ENCODE measurements at regions not wholly inside any gene's neighbourhood (a gene's known extent, or its start where the extent isn't known, plus 50 kb on each side); places are given as distances from the start of the nearest gene placed in this dataset.
"Not testable (repeated sequence)": the region's sequence is repeated elsewhere in the genome, so short reads cannot be mapped to it uniquely, and the experiment has no call there.

DNA sequence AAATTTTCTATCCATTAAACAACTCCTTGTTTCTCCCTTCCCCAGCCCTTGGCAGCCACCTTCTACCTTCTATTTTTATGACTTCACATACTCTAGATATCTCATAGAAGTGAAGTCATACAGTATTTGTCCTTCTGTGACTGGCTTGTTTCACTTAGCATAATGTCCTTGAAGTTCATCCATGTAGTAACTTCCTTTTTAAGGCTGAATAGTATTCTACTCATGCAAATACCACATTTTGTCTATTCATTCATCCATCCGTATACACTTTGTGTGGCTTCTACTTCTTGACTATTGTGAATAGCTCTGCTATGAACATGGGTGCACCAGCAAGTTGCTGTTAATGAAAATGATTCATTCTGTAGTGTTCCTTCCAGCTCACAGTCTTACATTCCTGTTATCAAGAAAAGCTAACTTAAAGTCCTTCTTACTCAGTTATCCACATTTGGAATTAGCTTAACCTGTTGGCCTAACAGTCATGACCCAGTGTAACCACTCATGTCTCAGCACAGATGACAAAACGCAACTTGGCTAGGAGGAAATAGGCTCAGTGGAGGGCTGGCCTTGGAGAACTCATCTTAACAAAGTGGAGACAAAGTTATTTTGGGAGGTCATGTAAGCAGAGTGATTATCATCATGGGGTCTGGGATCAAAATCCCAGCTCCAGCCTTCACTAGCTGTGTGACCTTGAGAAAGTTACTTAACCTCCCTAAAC lies 129.7 kb upstream of the MAP3K1 start:
- DNase-seq = no peak

DNA sequence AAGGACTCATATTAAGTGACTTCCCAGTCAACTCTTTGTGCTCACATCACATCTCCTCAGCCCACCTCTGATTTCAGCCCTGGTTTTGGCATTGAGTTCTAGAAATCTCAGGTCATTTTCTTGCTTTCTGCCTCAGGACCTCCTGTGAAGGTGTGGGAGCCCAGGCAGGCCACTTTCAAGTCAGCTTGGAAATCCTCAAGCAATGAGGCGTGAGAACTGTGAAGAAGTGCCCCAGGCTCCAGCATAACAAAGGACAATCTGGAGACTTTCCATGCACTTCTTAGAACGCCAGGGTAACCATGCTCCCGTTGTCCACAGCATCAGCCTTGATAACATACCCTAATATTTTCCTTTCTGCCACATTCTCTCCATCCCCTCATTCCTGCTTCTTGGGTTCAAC lies 131.2 kb upstream of the MAP3K1 start:
- no peak for DNase-seq

DNA sequence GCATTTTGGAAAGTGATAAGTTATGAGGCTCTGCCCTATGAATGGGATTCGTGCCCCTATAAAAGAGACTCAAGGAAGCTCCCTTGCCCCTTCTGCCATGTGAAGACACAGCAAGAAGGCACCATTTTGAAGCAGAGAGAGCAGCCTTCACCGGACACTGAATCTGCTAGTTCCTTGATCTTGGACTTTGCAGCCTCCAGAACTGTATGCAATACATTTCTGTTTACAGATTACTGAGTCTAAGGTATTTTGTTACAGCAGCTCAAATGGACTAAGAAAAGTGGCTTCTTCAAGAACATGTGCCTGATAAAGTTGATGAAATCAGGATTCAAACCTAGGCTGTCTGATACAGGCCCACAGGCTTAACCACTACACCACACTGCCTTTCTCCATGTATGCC lies 131.6 kb upstream of the MAP3K1 start:
- no peak for DNase-seq

DNA sequence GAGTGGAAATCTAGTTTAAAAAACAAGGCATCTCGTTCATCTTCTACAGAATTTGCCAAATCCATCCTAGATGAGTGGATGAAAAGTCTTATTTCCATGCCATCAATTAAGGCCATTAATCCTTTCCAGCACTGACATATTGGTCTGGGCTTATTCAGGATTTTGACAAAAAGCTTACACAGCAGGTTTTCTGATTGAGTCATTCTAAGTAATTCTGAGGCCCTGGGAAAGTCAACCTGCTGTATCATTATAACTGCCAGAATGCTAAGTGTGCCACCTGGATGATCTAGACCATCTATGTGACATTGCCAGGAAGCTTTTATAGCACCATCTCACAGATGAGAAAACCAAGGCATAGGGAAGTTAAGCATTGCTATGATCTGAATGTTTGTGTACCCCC lies 132.1 kb upstream of the MAP3K1 start:
- no peak for DNase-seq

DNA sequence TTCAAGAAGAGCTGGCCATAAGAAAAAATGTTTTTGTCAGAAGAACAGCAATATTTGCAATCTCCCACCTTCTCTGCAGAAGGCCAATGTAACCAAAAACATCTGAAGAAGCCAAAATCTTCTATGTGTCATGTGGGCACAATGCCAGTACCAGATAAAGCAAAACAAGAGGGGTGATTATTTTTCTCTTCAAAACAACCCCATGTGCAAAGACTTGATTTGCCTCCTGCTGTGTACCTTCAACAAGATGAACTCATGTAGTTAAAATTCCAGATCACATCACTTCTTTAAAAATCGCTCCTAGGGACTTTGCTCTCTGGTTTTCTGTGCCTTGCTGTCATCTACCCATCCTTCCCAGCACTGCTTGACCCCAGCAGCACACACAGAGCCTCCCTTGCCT lies 134.0 kb upstream of the MAP3K1 start:
- no peak for DNase-seq

DNA sequence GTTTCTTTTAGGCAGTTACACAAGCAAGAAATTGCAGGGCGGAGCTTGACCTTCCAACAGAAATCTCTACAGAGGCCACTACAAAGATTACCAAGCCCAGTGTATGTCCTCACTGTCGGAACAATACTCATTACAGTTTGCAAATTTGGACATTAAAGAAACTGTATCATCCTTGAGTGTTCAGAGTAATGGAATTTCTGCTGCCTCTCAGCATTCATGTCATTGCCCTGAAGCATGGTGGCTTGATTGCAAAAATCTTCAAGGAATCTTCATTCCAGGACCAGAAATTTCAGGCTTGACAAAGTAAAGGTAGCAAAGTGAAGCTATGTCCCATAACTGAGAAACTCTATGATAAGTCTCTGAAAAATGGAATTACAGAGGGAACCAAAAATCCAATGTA lies 134.6 kb upstream of the MAP3K1 start:
- DNase-seq = no peak

DNA sequence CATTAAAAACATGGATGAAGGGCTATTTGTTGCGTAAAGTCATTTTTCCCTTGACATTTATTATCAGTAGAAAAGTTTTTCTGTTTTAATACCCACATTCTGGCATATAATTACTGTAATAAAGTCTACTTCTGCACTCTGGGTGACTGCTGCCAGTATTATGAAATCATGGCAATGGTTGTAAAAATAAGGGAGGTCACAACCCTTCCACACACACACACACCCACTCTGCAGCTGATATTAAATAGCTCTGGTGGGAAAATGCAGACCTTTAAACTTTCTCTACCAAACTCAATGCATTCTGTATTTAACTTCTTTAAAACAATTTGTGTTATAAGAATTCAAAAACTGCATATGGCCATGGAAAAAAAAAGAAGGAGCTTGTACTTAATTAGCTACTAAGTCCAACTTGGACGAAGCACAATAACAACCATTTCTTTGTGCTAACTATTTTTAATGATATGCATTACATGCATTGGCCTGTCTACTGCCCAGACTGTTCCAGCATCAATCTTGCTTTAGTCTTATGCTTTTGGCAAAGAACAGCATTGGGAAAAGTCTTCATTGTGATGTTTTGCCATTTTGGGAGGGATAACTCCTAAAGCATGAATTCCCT lies 137.6 kb upstream of the MAP3K1 start:
- no peak for DNase-seq

DNA sequence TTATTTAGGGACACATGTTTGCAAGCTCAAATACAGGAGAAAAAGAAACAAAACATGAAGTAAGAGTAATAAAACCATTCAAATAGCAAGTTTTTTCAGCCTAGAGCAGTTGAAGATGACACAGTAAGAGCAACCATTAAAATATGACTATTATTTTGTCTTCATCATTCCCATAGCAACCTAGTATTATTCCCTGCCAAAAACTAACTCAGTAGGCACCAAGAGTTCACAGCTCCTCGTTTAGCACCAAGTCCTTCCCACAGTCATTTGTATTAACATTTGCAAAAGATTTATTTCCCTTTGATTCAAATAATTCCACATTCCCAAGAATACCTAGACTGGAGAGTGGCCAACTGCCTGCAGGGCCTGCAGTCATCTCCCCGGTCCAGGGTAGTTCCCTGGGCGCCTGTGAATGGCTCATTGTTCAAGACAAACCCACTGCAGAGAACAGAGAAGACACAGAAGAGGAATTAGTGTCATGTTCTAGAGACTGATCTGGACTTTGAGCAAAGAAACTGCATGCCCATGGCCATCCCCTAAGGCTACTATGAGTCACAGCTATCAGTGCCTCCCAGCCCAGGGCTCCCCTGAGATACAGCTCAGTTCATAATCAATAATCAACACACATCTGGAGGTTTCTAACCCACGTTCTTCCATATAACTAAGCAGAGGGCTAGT lies 139.1 kb upstream of the MAP3K1 start:
- DNase-seq = no peak

DNA sequence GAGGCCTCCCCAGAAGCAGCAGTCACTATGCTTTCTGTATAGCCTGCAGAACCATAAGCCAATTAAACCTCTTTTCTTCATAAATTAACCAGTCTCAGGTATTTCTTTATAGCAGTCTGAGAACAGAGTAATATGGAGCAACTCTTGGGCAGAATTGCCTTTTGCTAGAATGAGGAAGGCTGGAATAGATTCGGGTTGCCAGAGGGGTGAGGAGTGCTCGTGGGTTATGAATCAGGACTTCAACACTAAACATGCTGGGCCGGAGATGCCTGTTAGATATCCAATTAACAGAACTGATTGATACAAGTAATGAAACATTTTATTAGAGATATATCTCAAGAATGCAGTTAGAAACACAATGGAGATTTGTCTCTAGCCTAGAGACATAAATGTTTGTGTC lies 140.9 kb upstream of the MAP3K1 start:
- DNase-seq = no peak

DNA sequence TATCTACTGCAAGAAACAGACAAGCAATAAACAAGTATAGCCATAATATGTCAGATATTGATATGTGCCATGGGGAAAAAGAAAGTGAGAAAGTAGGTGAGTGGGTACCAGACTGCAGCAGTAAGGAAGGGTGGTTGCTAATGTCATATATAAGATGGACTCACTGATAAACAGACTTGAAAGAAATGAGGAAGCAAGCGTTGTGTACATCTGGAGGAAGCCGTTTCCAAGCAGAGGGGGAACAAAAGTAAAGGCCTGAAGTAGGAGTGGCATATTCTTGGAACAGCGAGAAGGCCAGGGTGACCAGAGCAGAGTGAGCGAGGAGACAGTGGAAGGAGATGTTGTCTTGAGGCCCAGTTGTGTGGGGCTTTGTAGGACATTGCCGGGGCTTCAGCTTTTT lies 142.2 kb upstream of the MAP3K1 start:
- DNase-seq = no peak

DNA sequence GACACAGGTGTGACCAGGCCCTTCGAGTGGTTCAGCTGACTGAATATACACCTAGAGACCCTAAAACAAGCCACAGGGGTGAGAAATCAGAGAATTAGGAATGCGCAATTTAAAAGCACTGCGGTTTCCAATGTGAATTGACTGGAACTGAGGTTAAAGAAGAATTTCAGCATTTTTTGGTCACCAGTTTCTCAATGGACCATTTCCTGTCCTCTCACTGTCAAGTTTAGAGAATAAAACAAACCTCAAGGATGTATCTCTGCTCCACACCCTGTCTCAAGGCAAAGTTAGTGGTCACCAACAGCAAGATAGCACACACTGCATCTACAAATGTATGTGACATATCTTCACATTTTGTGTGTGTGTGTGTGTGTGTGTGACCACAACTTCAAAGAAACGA lies 143.8 kb upstream of the MAP3K1 start:
- no peak for DNase-seq

DNA sequence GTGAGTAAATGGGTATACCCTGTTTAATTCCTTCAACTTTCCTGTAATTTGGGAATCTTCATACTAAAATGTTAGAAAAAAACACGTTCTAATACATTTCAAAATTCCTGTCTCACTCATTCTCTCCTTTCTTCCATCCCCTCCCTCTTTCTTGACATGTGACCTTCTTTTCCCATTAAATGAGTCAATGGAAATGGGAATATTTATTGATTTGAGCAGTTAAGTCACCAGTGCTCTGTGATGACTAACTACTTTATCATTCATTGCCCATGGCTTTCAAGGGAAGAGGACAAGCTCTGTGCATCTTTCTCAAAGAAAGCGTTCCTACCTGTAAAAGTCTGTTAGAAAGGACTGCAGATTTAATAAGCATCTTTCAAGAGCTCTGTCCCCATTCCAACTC lies 144.4 kb upstream of the MAP3K1 start:
- DNase-seq = no peak

DNA sequence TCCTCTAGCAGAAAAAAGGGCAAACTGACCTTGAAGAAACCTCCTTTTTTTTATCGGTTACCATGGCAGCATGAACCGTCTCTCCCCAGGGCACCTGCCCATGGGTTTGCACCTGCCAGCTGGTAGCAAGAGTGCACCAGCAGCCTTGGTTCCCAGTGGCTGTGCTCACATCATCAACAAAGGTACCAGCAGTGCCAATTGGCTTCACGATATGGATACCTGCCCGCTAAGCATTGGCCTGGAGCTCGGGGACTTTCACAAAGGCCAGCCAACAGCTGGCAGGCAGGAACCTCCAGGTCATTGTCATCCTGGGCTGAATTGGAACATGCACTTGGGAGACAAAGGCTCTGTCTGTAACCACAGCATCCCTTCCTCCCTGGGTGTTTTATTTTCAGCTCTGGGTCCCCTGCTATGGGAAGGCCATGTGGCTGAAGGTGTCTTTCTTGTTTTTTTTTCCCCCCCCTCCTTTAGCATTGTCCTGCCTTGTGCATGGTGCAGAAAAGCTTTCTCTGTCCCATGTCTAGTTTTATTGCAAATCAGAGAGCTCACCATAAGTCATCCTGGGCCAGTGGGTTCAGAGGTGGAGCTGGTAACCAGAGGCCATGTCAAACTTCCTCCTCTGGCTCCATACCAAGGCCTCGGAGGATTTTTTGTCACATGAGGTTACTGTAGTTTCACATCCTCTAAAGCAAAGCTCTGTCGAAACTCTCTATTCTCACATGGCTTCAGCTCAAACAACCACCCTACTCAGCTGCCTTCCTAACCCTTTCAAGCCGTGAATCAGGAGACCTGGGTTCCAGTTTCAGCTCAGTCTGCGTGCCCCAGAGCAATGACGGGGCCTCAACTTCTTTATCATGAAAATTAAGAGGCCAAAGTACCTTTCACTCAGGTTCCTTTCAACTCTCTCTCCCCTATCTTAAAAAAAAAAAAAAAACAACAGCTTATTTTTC lies 145.5 kb upstream of the MAP3K1 start:
- DNase-seq = peak; percentile 69

DNA sequence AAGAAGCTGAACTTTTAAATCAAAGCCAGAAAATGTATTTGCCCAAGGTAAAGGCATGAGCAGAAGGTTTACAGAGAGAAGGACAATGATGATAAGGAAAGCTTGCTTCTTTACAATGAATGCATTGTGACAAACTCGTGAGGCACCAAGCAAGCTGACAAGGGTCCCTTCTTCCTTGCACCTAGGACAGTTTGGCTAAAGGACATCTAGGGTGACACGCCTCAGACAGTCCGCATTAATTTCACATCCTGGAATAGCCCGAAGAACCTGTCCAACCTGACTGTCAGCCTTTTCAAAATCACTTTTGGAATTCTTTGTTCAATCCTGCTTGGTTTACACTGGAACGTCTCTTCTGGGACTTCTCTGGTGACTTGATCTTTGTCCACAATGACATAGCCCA lies 146.4 kb upstream of the MAP3K1 start:
- peak; percentile 34 for DNase-seq

DNA sequence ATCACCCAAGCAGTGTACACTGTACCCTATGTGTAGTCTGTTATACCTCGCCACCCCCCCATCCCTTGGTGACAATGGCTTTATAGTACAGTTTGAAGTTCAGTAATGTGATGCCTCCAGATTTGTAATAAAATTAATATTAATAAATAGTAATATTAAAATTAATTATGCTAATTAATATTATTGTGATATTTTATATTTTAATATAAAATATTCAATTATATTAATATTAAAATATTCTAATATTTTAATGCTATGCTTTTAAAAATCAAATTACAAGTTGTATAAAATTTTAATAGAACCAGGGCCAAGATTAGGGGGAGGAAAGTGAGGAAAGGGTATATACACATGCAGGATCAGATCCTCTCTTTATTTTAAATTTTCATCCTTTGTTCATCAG lies 147.7 kb upstream of the MAP3K1 start:
- DNase-seq = no peak

DNA sequence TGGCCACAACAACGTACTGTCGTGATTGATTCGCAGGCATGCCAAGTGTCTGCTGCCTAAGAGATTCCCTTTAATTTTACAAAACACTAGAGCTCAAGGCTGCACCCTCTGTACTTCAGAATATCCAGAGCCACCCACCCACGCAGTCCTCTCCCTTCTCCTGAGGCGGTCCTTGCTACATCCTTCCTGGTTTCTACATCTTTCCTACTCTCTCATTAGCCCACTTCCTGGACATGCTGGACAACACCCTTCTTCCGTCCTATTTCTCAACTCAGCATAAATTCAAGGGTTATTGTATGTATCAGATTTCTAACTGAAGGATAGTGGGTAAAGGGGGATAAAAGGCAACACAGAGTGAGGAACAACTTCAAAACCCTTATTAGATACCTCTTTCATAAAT lies 148.4 kb upstream of the MAP3K1 start:
- no peak for DNase-seq

DNA sequence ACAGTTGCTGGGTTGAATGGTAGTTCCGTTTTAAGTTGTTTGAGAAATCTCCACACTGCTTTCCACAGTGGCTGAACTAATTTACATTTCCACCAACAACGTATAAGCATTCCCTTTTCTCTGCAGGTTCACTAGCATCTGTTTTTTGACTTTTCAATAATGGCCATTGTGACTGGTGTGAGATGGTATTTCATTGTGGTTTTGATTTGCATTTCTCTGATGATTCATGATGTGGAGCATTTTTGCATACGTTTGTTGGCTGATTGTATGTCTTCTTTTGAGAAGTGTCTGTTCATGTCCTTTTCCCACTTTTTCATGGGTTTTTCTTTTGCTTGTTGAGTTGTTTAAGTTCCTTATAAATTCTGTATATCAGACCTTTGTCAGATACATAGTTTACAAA lies 150.2 kb upstream of the MAP3K1 start:
- DNase-seq = not testable (repeated sequence)

DNA sequence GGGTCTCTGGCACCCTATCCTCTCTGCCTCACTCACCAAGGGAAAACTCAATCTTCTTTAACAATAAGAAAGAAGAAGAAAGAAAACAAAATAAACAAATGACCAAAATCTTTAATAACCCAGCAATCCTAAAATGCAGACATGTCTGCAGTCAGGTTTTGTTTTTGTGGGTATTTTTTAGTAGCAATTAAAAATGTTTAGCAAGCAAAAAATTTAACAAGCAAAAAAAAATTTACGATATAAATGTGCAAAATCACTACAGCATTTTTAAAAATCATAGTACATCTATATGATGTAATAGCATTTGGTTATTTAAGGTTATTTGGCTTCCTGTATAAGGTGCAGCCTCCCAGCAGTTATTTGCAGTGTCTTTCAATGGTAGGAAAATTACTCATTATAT lies 151.3 kb upstream of the MAP3K1 start:
- DNase-seq = no peak

DNA sequence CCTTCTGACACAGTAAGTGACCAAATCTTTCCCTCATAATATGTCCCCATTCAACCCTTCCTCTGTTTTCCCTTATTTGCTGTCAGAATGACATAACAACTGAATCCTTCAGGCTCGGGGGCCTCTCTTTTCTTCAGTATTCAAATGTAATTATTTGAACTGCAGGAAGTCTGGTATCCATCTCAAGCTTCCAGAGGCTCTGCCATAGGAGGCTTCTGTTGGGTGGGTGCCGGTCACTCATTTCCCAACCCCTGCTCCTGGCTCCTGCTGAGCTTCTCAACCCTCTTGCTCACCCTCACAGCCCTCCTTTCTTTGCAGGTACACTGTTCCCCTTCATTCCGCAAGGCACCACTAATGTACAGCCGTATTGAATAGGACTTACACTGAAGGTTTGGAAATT lies 151.8 kb upstream of the MAP3K1 start:
- DNase-seq = no peak

DNA sequence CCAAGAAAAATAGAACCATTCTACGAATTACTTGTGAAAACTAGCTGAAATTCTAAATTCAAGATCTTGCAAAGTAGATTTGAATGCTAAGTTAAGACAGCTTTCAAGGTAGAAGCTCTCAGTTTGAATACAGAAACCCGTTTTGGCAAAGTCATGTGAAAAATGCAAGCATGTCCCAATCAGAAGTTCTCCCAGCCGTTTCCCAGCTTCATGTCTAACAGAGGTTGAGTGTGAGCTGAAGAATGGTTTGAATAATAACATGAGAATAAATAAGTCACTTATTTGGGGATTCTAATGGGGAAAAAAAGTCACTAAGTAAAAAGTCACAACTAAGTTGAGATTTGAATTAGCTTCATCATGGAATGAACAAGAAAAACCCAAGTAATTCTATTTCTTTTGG lies 152.5 kb upstream of the MAP3K1 start:
- DNase-seq = no peak

DNA sequence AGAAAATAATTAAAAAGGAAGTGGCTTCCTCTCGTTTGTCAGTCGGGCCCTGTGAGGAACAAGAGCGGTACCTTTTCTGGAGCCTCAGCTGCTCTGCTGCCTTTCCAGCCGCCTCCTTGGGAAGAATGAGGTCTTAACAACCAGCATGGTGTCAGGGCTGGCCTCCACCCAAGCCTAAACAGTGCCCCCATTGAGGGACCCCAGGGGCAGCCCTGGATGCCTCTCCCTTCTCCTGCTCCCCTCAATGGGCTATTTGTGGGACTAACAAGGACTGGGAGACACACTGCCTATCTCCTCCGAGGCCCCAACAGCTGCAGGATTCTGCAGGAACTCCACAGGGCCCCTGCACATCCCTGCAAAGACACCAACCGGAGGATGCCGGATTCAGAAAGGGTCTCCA lies 155.4 kb upstream of the MAP3K1 start:
- no peak for DNase-seq

DNA sequence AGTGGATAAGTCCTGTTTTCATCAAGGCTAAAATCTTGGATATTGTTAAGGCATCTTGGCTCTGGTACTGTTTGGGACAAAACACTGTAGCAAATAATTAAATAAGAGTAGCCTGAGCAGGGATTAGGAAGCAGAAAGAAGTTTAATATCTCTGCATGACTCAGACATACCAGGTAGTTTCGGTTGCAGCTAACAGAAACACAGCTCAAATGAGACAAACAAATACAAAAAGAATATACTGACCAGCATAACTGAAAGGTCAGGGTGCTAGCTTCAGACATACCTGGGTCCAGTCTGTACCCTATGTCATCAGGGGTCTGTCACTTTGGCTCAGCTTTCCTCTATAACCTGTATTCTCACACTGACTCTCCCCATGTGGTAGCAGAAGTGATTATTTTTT lies 156.4 kb upstream of the MAP3K1 start:
- no peak for DNase-seq
